DMS114 treated with DMSO at 0.1 percent for 48 hours (cell line): ENCODE measurements at regions not wholly inside any gene's neighbourhood (a gene's known extent, or its start where the extent isn't known, plus 50 kb on each side); places are given as distances from the start of the nearest gene placed in this dataset.

Experiments
- DNase-seq: peaks from one replicate; lab custom pipeline; 2025; ENCODE audit not compliant: unreplicated experiment; lab: John Stamatoyannopoulos, UW

DNA sequence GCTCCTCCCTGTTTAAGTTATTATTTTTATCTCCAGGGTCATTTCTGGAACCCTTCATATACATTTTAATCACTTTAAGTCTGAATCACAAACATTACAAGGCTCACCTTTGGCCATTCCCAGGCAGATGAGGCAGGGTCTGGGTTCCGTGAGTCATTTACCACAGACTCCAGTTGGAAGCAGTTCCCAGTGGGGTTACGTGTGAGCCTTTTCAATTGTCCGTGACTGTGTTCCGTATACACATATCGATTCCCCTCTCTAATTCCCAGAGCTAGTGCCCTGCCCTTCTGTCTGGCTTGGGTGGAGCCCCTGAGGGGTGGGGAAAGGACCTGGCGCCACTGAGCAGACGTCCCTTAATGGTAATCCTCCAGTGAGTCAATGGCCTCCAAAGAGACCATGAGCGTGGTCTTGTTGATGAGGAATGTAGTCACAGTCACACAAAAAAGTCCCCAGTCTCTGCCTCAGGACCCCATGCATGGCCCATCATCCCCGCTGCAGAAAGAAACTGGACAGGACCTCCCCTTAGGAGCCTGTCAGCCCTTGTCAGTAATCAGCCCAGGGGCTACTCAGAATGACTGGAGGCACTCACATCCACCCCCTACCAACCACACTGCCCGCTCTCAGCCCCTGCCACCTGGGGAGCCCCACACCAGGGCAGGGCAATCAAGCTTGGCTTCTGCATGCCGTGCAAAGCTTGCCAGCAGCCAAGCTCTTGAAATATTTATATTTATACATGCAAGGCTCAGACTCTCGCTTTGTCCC lies 144.4 kb downstream of the ZIC5 start:
- no peak for DNase-seq

DNA sequence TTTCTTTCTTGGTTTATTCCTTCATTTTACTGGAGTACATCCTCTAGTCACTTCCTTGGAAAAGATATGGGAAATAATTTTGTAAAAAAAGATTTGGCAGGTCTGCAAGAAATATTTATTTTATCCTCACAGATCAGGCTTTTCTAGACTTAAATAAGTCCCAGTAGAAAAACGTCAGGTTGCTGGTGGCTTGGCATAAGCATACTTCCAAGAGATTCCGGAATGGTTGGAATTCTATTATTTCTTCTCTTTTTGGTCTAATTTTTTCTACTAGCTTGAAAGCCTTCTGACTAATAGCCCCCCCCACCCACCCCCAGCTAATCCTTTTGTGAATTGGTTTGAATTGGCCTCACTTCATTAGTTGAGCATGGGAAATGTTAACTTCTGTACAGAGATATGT lies 147.6 kb downstream of the ZIC5 start:
- DNase-seq, result no peak

DNA sequence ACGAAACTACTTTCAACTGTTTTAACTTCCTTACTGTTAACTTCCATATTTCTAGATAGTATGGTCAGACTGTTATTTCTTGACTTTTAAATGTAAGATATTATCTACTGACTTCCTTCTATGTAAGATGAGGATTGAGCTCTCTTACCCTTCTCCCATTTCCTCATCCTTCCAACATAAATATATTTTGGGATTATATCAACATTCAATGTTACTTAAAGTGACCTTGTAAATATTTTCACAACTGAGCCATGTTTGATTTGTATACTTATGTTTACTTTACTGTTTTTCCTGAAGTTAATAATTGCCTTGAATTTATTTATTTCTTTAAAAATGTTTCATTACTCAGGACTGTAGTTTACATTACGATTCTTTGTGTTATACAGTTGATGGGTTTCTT lies 148.7 kb downstream of the ZIC5 start:
- no peak for DNase-seq

DNA sequence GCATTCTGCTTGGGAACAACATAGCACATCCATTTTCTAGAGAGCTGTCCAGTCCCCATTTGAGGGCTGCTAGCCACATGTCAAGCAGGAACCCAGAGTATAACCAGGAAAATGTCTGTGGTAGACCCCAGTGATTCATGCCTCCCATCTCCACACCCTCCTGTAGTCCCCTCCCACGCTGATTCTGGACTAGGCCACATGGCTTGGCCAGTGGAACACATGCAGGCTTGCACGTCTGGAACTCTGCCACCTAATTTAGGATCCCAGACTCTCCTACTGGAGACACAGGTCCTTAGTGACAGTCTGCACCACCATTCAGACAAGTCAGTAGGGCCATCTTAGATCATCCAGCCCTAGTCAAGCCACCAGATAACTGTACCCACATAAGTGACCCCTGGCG lies 149.8 kb downstream of the ZIC5 start:
- DNase-seq, result no peak

DNA sequence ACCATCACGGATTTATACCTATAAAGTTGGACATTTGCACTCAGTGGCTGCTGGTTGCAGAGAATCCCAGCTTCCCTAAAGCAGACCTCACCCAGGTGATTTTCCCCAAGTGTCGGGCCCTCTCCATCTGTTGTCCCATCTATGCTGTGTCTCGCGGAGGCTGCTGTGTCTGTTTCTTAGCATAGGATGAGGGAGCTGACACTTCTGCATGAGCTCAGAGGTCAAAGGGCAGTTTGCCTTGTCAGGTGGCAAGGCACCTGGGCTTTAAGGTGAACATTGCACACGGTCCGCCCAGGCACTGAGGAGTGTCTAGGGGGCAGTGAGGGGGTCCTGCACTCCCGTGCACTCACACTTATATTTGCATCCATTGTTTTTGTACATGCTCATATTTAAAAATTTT lies 151.6 kb downstream of the ZIC5 start:
- DNase-seq, result no peak

DNA sequence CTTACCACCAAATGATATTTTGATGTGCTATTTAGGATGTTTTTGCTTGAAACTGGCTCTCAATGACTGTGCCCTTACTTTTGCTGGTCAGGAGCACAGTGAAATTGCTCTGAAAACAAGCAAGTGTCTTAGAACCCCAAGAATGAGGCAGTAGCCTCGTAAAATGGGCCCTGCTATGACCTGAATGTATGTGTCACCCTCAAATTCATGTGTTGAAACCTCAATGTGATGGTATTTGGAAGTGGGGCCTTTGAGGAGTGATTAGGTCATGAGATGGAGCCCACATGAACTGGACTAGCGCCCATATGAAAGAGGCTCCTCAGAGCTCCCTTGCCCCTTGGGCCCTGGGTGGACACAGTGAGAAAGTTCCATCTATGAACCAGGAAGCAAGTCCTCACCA lies 155.2 kb downstream of the ZIC5 start:
- DNase-seq, result no peak

DNA sequence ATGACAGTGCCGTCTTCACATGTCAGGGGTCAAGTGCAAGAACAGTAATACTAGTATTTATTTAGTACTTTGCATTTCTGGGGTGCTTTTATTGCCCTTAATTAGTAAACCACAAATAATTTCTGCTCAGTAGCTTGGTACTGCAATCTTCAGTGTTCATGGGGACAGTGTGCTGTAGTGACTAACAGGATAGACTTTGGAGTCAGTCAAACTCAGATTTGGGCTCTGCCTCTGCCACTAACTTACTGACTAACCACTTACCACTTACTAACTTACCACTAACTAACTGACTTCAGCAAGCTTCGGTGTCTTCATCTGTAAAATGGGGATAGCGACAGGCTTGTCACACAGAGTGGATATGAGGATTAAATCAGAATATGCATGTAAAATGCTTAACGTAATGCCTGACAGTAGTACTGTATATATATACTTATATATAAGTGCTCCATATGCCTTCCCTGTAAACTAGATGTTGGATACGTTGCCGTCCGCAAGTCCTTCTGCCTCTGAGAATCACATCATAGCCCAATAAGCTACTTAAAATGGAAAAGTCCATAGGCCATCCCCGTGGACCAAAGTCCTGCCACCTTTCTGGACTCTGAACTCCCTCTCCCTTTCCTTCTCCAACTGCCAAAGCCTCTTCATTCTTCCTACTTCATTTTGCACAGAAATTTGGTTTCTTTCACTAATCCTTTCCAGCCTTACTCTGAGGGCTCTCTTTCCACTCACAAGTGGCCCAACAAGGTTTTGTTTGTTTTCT lies 158.1 kb downstream of the ZIC5 start:
- DNase-seq, result no peak

DNA sequence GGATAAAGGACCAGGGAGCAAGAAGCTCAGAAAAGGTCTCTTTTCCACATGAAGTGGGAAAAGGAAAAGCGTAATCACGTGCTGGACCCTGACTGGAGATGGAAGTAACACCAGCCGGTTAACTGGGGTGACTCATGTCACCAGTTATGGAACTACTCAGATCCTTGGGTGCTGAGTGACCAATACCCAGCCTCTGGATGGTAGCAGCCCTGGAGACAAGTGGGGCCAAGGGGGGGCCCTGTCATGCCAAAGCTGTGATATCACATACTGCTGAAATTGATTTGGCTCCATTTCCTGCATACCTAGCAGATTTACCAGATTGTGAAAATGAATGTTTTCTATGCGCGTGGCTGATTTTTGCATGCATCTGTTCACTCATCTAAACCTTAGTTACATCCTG lies 158.9 kb downstream of the ZIC5 start:
- DNase-seq, result no peak

DNA sequence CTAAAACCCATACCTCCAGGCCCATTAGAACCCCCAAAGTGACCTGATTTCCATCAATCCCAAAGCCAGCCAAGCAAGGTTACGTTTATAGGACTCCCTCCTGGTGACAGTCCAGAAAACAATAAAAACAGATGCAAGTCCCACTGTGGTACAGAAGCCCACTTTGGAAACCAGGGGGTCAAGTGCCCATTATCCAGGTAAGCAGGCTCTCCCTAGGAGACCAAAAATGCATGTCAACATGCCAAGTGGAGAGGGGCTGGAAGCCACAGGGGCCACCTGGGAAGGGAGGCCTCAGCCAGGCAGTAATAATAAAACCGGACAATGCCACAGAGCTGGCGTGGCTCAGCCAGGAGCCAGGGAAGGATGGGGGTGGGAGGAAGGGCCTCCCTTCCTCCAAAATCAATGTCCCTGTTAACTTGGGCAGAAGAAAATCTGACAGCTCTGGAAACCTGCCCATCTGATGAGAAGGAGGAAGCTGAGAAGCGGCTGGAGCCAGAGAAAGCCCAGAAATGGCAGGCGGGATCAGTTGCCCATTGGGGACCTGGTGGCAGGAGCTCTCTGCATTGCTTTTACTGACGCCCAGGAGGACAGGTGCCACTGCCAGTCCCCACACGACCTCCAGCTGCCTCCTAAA lies 160.4 kb downstream of the ZIC5 start:
- DNase-seq, result no peak

DNA sequence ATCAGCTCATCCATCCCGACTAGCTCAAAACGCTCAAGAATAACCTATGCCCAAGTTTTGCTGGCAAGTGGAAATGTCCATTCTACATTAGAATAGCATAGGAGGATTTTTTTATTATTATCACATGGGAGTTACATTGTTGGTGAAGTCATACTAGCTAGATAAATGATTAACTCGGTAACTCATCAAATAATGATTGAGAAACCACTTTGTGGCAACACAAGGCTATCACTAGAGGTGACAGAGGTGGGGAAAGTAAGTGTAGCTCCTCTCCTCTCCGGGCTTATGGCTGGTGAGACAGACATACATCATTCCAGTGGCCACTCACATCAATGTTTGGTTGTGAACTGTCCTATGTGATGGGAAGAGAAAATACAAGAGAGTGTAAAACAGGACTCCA lies 161.6 kb downstream of the ZIC5 start:
- DNase-seq, result no peak

DNA sequence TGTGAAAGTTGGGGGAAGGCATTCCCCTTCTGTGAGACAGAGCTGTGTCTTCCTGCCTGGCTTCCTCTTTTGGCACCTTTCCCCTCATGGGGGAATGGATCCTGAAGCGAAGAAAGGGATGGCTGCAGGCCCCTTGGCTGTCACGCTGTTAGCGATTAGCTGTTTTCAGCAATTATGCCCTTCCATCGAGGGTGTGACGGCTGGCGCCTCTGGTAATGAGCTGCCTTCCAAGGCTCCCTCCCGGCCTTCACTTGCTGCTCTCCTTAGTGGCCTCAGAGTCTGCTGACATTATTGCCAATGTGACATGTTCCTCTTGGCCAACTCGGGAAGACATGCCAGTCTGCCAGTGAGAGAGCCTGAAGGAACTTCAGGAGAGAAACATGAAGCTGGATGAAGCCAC lies 162.1 kb downstream of the ZIC5 start:
- no peak for DNase-seq

DNA sequence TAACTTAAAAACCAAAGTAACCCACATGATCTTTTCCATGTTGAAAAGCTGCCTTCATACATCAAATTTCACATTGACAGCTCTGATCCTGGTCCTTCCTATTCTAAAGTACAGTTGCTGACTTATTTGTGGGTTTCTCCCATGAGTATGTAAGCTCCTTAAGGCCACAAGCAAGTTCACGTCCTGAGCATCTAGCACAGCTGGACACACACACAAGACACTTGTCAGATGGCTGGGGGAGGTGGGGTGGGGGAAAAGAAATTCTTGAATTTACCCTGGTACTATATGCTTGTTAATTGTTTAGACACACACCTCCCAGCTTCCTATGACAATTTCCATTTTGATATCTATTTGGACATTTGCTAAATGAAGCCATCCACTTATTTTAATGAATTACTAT lies 162.8 kb downstream of the ZIC5 start:
- DNase-seq, result no peak

DNA sequence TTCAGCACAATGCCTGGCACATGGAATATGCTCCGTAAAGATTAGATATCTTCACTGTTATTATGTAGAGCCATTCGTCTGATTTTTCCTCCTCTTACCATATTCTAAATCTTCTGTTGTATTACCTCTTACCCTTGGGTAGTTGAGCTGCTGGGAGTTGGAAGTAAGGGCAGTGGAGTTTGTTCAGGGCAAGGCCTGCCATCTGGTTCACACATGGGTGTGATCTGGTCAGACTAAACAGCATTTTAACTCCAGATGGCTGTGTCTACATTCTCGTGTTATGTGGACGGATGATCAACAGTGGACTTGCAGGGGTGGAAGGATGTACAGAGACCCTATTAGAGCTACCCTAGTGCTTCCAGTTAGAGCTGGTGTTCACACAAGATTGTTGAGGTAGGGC lies 164.9 kb downstream of the ZIC5 start:
- no peak for DNase-seq

DNA sequence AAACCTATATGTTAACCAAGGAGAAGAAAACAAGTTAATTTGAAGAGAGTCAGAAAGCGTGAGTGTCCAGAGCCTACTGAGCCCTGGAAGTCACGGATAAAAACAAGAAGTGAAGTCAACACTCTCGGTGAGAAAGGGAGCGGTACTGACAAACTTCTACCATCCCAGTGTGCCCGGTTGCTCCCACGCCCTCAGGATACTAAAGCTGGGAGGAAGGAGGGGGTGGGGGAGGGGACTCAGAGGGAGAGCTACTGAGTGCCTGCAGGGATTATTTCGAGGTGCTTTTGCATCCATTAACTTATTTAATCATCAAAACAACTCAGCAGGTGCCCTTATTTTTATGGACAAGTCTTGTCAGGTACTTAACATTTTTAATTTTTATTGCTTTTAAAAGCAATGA lies 166.2 kb downstream of the ZIC5 start:
- no peak for DNase-seq

DNA sequence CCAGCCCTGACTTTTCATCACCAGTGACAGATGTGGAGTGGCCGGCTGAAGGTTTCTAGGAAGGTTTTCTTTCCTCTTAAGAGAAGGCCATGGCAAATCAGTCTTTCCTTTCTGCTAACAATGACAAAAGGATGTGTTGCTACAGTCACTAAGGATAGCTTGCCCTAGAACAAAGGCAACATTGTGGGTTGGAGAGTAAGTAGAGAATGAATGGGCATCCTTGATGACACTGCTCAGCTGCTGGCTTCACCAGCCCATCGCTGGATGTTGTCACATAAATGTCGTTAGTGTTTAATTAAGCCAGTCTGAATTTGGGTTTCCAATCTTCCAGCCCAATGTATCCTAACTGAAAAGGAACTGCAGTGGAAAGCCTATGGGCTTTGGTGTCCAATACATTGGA lies 168.4 kb downstream of the ZIC5 start:
- no peak for DNase-seq

DNA sequence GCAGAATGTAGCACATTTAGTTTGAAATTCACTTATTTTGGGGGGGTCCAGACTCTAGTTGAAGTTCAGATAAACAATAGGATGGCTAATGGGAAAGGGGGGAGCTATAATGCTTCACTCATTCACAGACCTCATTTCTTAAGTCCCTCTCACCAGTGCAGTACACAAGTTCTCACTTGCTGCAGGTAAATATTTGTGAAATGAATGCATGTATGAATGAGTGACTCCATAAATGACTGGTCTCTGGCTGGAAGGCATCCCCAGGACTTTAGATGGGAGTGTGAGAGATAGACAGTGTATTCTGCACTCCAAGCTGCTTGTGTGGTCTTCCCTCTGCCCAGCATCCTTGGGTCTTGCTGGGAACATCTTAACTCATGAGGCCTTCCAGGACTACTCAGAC lies 169.2 kb downstream of the ZIC5 start:
- DNase-seq, result no peak

DNA sequence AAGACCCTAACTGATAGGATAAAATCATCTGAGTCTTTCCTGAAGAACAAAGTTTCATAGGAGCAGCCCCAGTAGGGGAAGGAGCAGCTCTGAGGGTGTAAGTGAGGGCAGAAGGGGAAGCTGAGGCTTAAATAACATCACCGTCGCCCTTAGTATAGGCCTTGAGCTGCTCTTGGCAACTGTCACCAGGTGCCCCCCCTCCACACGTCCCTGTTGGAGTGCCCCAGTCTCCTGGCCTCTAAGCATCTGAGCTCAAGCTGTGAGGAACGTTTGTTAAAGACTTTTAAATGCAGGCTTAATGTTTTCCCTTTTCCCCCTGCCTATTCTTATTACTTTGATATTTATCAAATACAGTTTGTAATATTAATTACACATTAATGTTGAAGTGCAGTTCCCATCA lies 170.6 kb downstream of the ZIC5 start:
- no peak for DNase-seq

DNA sequence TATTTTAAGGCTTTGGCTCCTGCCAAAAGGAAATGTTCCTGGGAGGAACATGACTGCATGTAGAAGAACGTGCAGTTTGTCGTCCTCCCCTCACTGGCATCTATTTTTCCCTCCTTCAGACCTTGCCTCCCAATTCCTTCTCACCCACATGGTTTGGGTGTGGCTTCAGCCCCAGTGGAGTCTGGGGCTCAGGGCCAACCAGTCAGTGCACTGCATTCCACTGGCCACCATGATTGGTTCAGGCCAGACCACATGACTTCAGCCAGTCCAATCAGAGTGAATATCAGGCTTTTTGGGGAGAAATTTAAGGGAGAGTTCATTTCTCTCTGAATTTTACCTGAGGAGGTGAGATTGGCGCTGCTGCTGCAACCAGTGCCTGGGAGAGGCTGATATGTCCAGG lies 171.6 kb downstream of the ZIC5 start:
- DNase-seq, result no peak

DNA sequence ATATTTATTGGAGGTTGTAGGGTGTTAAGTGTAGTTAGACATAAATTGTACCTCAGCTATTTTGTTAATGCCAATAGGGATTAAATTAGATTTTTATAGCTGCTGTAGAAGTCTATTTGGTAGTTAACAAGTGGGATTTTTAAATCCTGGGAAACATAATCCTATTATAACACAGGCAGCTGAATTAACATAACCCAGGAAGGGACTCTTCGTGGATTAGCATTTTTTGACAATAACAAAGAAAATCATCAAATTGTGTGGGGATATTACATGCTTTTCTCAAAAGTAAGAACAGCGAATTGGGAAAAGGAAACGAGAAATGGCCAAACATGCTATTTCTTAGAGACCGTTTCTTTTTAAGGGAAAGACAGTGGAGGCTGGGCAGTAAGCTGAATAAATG lies 172.8 kb downstream of the ZIC5 start:
- no peak for DNase-seq

DNA sequence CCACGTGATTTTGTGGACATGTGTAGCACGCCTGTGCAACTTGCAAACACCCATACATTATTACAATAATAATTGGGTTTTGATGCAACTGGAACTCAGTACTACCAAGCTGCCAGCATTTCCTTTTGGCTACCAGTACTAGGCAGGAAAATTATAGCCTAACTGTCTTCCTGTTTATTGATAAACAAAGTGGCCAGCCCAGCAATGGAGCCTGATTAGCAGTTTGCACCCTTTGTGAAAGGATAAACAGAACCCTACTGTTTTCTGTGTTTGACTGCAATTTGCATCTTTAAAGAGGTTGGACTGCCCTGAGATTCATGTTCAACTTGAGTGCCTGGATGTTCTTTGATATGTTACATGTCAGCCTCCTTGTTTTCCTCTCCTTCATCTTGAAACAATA lies 173.9 kb downstream of the ZIC5 start:
- no peak for DNase-seq

DNA sequence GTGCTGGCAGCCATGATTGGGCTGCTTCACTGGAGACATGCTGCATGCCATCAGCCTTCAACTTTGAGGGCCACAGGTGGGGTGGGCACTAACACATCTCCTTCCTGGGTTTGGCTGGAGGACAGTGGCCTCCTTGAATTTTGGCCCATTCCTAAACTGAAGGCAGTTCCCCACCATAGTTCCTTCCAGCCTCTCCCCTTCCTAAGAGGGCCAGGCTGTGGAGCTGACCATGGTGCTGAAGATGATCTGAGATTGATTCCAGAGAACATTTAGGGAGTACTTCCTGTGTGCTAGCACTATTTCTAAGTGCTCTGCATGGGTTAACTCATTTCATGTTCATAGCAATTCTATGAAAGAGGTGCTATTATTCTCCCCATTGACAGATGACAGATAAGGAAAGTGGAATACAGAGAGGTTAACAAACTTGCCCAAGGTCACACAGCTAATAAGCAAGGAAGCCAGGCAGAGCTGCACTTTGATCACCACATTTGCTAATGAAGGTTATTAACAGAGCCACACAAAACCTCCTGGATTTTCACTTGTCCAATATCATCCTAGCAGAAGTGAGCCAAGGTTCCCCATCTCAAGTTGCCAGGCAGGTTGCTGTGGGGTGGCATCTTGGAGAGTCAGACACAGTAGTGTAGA lies 175.3 kb downstream of the ZIC5 start:
- no peak for DNase-seq
